Dedifferentiated amniotic fluid mesenchymal stem cell (primary cell): ENCODE measurements at regions not wholly inside any gene's neighbourhood (a gene's known extent, or its start where the extent isn't known, plus 50 kb on each side); places are given as distances from the start of the nearest gene placed in this dataset.
A peak's percentile ranks its signal among the peaks of the same experiment; 100 is the strongest.

ENCODE experiments used
- DNase-seq: peaks from one replicate; pipeline ENCODE4 v3.0.0-alpha.2; 2016; ENCODE audit errors: extremely low spot score

DNA sequence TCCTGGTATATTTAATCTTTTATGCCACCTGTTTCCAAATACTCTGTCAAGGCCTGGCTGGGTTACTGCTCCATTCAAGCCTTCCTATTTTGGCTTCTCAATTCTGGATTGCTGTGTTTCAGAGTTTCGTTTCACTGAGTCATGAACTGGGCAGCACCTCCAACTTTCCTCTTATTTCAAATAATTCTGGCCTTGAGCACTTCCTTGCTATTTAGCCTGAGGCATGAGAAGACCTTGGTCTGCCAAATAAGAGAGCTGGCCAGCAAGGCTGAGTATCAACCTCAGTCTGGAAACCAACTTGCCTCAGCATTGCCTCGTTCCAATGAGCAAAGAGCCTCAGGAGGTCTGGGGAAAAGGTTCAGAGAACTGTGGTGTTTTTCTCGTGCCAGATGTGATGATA is 66.6 kb downstream of the TNFAIP3 start:
- peak; percentile 68 for DNase-seq

DNA sequence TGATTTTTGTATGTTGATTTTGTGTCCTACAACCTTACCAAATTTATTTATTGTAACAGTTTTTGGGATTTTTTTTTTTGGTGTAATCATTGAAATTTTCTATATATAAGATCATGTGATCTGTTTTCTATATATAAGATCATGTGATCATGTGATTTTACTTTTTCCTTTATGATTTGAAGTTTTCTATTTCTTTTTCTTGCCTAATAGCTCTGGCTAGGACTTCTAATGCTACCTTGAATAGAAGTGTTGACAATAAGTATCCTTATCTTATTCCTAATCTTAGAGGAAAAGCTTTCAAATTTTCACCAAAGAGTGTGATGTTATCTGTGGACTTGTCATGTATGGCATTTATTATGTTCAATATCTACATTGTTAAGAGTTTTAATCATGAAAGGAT is 69.7 kb downstream of the TNFAIP3 start:
- DNase-seq = no peak

DNA sequence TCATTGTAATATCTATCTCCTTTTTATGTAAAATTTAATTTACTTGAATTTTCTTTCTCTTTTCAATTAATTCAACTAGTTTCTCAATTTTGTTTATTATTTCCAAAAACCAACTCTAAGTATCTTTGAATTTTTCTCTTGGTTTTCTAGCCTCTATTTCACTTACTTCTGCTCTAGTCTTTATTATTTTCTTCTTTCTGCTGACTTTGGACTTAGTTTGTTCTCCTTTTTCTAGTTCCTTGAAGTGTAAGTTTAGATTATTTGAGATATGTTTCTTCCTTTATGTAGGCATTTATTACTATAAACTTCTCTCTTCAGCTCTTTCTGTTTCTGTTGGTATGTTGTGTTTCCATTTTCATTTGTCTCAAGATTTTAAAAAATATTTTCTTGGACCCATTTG is 70.8 kb downstream of the TNFAIP3 start:
- DNase-seq = no peak

DNA sequence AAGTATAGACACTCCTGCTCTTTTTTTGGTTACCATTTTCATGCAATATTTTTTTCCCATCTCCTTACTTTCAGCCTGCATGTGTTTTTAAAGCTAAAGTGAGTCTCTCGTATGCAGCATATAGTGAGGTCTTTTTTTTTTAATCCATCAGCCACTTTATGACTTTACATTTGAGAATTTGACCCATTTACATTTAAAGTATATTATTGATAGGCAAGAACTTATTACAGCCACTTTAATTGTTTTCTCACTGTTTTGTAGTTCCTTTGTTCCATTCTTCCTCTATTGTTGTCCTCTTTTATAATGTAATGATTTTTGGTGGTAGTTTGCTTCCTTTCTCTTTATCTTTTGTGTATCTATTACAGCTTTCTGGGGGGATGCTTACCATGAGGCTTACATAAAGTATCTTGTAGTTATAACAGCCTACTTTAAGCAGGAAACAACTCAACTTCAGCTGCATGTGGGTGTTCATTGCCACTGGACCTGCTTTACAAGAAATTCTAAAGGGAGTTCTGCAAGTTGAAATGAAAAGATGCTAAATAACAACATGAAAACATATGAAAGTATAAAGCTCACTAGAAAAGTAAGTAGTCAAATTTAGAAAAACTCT is 71.8 kb downstream of the TNFAIP3 start:
- no peak for DNase-seq

DNA sequence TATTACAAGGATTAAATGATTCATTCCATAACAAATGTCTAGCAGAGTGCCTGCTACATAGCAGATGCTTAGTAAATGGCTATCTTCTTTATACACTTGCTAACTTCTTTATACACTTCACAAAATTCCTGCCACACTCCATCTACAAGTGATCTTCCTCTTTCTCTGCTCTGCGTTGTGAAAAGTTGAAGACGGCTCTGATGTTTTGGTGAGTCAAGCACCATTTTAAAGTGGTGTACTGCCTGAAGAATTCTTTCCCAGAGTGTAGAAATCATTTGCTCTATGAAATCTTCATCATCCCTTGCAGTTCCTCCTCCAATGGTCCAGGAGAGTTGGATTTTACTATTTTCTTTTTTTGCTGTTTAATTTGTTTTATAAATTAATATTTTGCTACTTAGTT is 74.9 kb downstream of the TNFAIP3 start:
- DNase-seq = no peak

DNA sequence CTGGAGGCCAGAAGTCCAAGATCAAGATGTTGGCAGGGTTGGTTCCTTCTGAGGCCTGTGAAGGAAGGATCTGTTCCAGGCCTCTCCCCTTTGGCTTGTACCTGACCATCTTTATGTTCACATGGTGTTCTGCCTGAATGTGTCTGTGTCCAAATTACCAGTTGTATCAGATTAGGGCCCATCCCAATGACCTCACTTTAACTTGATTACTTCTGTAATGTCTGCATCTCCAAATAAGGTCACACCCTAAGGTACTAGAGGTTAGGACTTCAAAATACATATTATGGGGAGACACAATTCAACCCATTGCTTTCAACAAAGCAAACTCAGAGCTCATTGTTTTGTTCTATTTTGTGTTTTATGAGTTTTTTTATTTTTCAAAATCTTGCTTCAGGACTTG is 75.7 kb downstream of the TNFAIP3 start:
- DNase-seq = no peak

DNA sequence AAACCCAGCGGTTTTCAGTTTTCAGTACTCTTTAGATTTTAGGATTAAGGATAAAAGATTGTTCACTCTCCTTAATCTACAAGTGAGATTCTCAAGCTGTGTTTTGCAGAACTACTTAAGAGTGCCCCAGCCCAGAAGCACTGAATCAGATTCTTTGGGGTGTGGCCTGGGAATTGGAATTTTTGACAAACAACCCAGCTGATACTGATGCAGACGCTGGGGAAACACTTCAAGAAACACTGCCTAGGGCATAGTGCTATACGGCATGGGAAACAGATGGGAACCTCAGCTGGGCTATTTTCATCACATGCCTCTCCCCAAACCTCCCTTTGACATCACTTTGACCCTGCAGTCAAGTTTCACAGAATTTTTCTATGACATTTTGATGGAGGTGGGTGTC is 77.3 kb downstream of the TNFAIP3 start:
- peak; percentile 34 for DNase-seq

DNA sequence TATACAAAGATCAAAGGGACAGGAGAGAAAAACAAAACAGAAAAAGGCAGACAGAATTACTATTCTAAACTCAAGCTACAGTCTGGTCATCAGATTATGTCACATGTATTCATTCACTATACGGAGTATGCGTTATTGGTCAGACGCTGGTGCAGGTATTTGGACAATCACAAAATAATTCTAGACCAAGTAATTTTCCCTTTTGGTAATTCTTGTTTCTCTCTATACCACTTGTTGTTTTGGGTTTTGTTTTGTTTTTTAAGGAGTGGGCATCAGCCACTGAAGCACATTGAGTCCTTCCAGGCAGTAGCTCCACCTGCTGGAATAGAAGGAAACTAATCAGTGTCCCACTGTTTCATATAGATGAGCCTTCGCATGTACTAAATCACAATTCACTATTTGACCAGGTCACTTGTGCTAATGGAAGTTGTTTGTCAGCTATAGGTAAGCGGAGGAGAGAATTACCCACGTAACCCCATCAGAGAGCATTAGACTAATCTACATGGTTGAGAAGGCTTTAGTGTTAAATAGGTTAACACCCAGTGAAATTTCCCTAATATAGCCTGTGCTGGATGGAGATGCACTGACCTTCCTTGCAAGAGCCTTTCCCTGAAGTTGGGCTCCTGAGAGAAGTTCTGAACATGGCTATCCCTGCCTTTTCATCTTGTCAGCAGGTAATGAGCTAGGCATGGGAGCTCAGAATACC is 77.9 kb downstream of the TNFAIP3 start:
- peak; percentile 66 for DNase-seq

DNA sequence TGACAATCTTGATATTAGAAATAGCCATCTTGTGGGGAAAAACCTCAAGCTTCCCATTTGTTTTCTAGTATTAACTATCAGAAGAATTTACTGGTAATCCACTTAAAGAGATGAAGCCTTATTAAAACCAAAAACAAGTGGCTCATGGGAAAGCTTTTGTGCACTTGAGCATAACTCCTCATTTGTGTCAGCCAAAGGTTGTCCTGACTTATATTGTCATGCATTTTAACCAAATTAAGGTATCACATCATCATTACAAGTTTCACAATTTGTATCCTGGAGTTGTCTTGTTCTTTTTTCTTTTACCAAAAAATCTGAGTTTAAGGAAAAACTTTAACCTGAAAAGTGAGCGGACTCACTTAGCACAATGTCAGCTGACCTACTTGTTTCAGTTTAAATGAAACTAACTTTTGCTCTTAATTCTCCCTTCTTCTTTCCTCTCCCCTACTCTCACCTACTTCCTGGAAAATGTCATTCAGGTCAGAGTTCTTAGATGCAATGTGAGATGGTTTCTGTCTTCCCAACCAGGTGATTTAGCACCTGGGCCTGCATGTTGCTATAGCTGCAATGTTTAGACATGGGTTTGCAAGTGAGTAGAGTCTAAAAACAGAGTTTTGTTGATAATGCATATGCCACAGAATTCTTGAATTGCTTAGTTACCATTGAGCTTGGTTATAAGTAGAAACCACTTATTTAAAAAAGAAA is 82.8 kb downstream of the TNFAIP3 start:
- no peak for DNase-seq

DNA sequence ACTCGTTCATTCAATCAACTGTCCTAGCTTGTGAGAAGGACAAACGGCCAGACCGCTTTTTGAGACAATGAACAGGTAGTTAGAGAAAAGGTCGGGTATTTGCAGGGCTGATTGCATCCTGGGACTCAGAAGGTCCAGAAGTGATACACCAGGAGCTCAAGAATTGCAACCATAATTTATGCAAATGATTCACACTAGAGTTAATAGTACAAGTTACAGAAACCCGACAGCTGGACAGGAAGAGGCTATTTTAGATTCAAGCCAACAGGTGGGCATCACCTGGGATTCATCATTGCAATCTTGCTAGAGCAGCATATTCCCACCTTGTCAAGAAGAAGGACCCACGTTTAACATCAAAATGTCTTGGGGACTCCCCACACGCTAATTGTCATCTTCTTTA is 83.5 kb downstream of the TNFAIP3 start:
- no peak for DNase-seq

DNA sequence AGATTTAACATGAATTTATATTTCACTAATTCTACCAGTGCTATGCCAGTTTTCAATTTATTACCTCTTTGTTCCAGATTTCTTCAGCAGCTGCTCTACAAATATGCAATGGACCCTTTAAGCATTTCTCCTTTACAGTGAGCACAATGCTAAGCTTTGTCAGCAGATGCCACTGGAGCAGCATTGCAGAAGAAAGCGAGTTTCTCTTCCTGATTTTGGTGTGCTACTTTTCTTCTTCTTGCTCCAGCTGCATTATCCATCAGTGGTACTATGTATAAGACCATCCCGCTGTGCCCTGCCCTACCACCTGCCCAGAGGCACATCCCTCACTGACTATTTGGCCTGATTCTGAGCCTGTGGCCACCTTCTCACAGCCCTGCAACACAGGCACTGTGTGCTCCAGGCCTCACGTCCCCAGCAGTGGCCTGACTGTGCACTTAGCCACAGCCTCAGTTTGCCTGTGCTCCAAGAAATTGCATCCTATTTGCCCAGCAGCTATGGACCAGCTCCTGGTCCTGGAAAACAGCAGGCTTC is 84.1 kb downstream of the TNFAIP3 start:
- DNase-seq = no peak

DNA sequence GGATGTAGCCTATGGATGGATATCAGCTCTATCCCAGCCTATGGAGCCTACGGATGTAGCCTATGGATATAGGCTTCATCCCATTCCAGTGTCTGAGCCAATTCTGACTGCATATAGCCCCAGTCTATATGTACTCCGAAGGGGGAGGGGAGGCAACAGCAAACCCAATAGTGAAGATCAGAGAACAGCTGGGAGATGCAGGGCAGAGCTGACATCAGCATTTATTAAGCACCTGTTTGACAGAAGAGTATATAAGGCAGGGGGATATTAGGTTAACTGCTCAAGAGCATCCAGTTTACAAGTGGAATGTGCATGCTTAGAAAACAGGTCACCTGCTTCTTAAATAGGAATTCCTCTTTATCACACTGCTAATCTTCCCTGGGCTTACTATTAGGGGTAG is 85.2 kb downstream of the TNFAIP3 start:
- DNase-seq = no peak

DNA sequence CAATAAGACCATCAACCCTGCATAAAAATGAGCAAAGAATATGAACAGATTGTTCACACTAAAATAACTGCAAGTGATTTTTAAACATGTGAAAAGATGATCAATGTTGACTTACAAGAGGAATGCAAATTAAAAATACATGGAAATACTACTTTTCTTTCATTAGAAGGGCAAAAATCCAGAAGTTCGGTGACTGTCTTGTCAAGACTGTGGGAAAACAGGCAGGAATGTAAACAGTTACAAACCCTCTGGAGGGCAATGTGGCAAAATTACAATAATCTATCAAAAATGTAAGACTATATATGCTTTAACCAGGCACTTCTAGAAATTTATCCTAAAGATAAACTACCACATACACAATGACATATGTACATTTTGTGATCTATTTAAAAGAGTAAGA is 86.7 kb downstream of the TNFAIP3 start:
- DNase-seq = no peak

DNA sequence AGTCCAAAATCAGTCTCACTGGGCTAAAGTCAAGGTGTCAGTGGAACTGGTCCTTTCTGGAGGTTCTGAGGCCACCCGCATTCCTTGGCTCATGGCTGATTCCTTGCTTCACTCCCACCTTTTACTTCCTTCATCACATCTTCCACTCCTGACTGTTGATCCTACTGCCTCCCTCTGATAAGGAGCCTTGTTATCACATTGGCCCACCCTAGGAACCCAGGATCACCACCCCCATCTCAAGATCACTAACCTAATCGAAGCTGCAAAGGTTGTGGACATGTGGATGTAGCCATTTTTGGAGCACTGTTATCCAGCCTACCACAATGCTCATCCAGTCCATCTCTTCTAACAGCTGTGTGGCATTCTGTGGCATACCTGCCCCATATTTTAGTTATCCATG is 87.2 kb downstream of the TNFAIP3 start:
- no peak for DNase-seq

DNA sequence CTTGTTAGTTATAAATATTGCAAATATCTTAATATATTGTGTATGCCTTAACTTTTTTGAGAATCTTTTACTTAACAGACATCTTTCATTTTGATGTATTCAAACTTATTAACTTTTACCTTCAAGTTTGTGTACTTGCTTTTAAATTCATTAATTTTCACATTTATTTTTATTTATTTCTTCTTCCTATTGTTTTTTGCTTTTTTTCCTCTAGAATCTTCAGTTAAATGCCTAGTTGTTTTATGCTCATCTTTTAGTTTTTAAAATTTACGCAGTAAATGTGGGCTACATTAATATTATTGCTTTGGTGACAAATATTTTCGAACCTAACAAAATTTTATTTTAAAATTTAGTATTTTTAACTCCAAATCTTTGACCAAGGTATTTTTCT is 89.0 kb downstream of the TNFAIP3 start:
- DNase-seq = no peak

DNA sequence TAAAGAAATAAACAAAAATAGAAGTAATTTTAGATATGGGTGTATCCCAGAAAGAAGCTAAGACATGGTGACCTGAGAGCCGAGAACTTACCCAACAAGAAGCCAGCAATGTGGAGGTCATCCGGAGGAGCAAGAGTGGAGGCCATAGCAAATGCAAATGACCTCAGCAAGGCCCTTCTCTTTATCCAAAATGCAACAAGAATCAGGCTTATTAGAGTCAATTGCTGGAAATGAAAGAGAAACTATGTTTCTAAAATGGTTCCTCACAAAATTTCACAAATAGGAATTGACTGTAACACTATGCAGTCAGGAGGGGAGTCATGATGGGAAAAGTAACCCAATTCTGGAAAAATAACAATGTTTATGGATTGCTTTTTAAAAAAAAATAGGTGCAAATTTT is 90.4 kb downstream of the TNFAIP3 start:
- no peak for DNase-seq

DNA sequence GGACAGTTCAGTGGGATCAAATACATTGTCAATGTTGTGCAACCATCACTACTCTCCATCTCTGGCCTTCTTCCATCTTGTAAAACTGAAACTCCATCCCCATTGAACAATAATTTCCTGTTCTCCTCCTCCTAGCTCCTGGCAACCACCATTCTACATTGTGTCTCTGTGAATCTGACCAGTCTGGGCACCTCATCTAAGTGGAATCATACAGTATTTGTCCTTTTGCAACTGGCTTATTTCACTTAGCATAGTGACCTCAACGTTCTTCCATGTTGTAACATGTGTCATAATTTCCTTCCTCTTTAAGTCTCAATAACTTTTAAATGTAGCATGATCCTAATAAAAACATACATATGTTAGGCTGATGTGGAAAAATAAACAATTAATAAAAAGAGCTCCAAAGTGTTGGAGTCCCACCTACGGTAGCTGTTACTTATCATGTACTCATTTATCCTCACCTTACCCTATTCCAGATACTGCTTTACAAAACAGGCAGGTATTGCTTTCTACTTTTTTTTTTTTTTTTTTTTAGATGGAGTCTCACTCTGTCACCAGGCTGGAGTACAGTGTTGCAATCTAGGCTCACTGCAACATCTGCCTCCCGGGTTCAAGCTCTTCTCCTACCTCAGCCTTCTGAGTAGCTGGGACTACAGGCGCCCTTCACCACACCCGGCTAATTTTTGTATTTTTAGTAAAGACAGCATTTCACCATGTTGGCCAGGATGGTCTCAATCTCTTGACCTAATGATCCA is 91.9 kb downstream of the TNFAIP3 start:
- DNase-seq = no peak

DNA sequence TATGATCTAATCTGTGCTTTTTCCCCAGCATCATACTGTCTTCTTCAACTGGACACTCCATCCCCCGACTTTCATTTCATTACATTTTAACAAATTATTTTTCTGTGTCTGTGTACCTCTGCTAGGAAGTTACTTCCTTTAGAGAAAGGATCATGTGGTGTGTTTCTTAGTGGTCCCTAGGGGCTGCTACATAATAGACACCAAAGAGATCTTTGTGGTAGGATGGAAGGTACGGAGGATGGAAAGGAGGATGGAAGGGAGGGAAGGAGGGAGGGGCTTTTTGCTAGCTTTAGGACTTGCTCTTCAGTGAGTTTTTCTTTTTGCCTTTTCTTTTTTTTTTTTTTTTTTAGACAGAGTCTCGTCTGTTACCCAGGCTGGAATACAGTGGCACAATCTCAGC is 95.7 kb downstream of the TNFAIP3 start:
- no peak for DNase-seq

DNA sequence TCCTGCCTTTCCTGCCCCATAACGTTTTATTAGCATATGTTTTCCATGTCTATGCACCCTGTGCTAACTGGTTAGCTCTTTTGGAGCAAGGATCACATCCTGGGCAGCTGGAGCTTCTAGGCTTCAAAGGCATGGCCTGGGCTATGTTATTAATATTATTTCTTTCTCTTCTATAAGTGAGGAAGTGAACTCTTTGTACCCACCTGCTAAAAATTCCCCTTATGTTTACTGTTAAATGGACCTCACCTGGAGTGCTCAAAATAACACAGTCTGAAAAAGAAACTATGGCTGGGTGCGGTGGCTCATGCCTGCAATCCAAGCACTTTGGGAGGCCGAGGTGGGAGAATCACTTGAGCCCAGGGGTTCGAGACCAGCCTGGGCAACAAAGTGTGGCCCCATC is 97.8 kb downstream of the TNFAIP3 start:
- DNase-seq = no peak

DNA sequence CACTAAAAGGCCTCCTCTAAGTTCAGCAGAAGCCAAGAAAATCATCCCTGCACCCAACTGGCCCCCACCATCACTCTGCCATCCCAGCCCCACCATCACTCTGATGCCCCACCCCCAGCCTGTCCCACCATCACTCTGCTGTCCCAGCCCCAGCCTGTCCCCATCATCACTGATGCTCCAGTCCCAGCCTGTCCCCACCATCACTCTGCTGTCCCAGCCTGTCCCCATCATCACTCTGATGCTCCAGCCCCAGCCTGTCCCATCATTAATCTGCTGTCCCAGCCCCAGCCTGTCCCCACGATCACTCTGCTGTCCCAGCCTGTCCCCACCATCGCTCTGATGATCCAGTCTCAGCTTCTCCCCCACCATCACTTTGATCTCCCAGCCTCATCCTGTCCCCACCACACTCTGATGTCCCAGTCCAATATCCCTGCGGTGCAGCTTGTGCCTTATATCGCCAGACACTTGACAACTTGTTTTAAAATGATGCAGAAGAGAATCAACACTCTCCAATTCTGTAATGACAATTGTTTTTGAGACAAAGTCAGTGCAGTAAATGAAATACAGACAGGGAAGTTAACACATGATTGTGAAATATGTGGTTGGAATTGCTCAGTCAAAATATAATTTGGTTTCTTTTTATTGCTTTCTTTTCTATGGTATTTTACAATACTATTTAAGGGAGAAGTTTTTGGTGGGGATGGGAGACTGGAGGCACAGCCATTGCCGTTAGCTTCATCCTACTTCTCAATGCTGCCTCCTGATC is 100.8 kb downstream of the TNFAIP3 start:
- DNase-seq = no peak

DNA sequence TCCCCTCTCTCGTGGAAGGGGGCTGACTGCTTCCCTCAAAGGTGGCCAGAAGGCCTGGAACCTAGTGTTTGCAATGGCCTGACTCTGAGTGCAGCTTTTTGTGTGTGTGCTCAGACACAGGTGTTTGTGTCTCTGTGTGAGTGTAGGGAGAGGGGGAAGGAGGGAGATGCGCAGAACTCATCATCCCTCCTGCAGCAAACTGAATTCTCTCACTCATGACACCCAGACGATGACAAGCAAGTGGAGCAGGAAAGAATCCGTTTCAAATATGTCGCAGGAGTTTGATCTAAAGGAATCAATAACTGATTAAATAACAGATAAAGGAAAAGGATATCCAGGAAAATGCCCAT is 101.4 kb downstream of the TNFAIP3 start:
- DNase-seq = no peak

DNA sequence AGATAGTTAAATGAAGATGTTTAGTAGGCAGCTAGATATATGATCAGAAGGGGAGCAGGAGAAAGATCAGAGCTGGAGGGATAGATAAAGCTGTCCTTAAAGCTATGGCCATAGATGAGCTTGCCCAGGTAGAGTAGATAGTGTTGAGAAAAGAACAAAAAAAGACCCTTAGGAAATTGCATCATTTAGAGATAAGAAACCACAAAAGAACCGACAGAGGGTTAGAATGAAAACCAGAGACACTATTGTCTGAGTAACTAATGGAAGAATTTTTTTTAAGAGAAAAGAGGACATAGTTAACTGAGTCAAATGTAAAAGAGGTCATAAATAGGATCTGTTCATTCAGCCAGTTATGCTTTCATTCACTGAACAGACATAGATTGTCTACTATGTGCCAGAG is 101.8 kb downstream of the TNFAIP3 start:
- DNase-seq = no peak
